ENCODE measurements at regions not wholly inside any gene's neighbourhood (a gene's known extent, or its start where the extent isn't known, plus 50 kb on each side); places are given as distances from the start of the nearest gene placed in this dataset.
"Not testable (repeated sequence)": the region's sequence is repeated elsewhere in the genome, so short reads cannot be mapped to it uniquely, and the experiment has no call there.

GRCh38 chr19:27942607-27943006, 1270.3 kb downstream of the UQCRFS1 start:
- not testable (repeated sequence) for TF ChIP-seq POLR2A (IDR thresholded peaks at IDR 0.05; ENCODE audit: extremely low read depth, insufficient read length); MAX (IDR thresholded peaks at IDR 0.05; ENCODE audit: low read depth, low read length)
- TF ChIP-seq, protein P1, sequence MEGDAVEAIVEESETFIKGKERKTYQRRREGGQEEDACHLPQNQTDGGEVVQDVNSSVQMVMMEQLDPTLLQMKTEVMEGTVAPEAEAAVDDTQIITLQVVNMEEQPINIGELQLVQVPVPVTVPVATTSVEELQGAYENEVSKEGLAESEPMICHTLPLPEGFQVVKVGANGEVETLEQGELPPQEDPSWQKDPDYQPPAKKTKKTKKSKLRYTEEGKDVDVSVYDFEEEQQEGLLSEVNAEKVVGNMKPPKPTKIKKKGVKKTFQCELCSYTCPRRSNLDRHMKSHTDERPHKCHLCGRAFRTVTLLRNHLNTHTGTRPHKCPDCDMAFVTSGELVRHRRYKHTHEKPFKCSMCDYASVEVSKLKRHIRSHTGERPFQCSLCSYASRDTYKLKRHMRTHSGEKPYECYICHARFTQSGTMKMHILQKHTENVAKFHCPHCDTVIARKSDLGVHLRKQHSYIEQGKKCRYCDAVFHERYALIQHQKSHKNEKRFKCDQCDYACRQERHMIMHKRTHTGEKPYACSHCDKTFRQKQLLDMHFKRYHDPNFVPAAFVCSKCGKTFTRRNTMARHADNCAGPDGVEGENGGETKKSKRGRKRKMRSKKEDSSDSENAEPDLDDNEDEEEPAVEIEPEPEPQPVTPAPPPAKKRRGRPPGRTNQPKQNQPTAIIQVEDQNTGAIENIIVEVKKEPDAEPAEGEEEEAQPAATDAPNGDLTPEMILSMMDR (IDR thresholded peaks at IDR 0.05; ENCODE audit: low read depth, low read length), result not testable (repeated sequence)
